Smooth muscle cell (in vitro differentiated cells): ENCODE measurements at regions not wholly inside any gene's neighbourhood (a gene's known extent, or its start where the extent isn't known, plus 50 kb on each side); places are given as distances from the start of the nearest gene placed in this dataset.

Source experiments
- DNase-seq: peaks from one replicate; lab custom pipeline; 2025; ENCODE audit not compliant: unreplicated experiment; lab: John Stamatoyannopoulos, UW
- H2AFZ ChIP-seq: fragments of 200-600 bp; sonication (generic); 2 replicates; pipeline ENCODE4 v1.6.0; 2016; ENCODE audit warnings: antibody characterized with exemption, low read depth, mild to moderate bottlenecking
- H3F3A ChIP-seq: fragments of 200-600 bp; sonication (generic); 2 replicates; pipeline ENCODE4 v1.6.0; 2017; ENCODE audit warnings: antibody characterized with exemption, low read depth
- H3K27ac ChIP-seq: fragments of 200-600 bp; sonication (generic); 2 replicates; pipeline ENCODE4 v1.5.1; 2016; ENCODE audit warnings: low read depth, mild to moderate bottlenecking
- H3K27me3 ChIP-seq: fragments of 200-600 bp; sonication (generic); 2 replicates; pipeline ENCODE4 v1.6.1; 2016; ENCODE audit warnings: low read depth, mild to moderate bottlenecking
- H3K36me3 ChIP-seq: fragments of 200-600 bp; sonication (generic); 2 replicates; pipeline ENCODE4 v1.5.1; 2016; ENCODE audit warnings: low read depth
- H3K4me1 ChIP-seq: fragments of 200-600 bp; sonication (generic); 2 replicates; pipeline ENCODE4 v1.5.1; 2016; ENCODE audit warnings: low read depth
- H3K4me2 ChIP-seq: fragments of 200-600 bp; sonication (generic); 2 replicates; pipeline ENCODE4 v1.6.0; 2016; ENCODE audit warnings: mild to moderate bottlenecking
- H3K4me3 ChIP-seq: fragments of 200-600 bp; sonication (generic); 2 replicates; pipeline ENCODE4 v1.5.1; 2016; ENCODE audit warnings: mild to moderate bottlenecking
- H3K79me2 ChIP-seq: fragments of 200-600 bp; sonication (generic); 2 replicates; pipeline ENCODE4 v1.6.0; 2016; ENCODE audit warnings: low read depth, mild to moderate bottlenecking
- H3K9ac ChIP-seq: fragments of 200-600 bp; sonication (generic); 2 replicates; pipeline ENCODE4 v1.6.0; 2016; ENCODE audit warnings: low read depth
- H3K9me3 ChIP-seq: fragments of 200-600 bp; sonication (generic); replicated peaks from 2 replicates; pipeline ENCODE4 v1.5.1; 2016; ENCODE audit warnings: low read depth
- H4K20me1 ChIP-seq: fragments of 200-600 bp; sonication (generic); 2 replicates; pipeline ENCODE4 v1.6.0; 2016; ENCODE audit warnings: low read depth
- CTCF ChIP-seq: fragments of 200-600 bp; sonication (generic); IDR thresholded peaks from 2 replicates; pipeline ENCODE4 v1.5.1; 2017; ENCODE audit warnings: borderline replicate concordance, mild to moderate bottlenecking, antibody characterized with exemption; ENCODE audit not compliant: insufficient read depth, poor library complexity, severe bottlenecking
- WGBS: methylation state at CpG from one replicate; pipeline ENCODE4 v1.1.7; 2016; ENCODE audit warnings: low lambda C conversion rate; 5-methylcytosine and 5-hydroxymethylcytosine counted together

- Histone ChIP-seq H3K4me3 (no peak overlapping the region), H3F3A (no peaks in the 10 kb centered on the region), H3K27me3 (no peaks in the 10 kb centered on the region), H3K4me1 (no peaks in the 10 kb centered on the region), H2AFZ (no peak overlapping the region), H3K36me3 (no peaks in the 10 kb centered on the region), H4K20me1 (no peaks in the 10 kb centered on the region), H3K79me2 (no peaks in the 10 kb centered on the region), H3K4me2 (no peak overlapping the region), H3K9me3 (no peaks in the 10 kb centered on the region), H3K9ac (no peak overlapping the region), H3K27ac (no peak overlapping the region)
- WGBS: 86% methylated on average over 4 of the region's 4 CpGs
- DNase-seq: no peak
- TF ChIP-seq CTCF: no peak
These were observed 472.1 kb downstream of the NLGN4X start for GRCh38 chrX:5756616-5757015.

GRCh38 chrX:5753291-5753690 is 475.4 kb downstream of the NLGN4X start:
- WGBS: 74% methylated on average over 4 of the region's 4 CpGs
- no peaks in the 10 kb centered on the region for H3K9me3 ChIP-seq
- no peak overlapping the region for H3K9ac ChIP-seq
- no peak overlapping the region for H2AFZ ChIP-seq
- H3F3A ChIP-seq: no peaks in the 10 kb centered on the region
- H3K4me2 ChIP-seq: no peak overlapping the region
- DNase-seq: no peak
- TF ChIP-seq CTCF: no peak
- no peak overlapping the region for H3K4me3 ChIP-seq
- H3K27me3 ChIP-seq: no peaks in the 10 kb centered on the region
- no peak overlapping the region for H3K27ac ChIP-seq
- H3K36me3 ChIP-seq: no peaks in the 10 kb centered on the region
- no peaks in the 10 kb centered on the region for H3K79me2 ChIP-seq
- H4K20me1 ChIP-seq: no peaks in the 10 kb centered on the region
- H3K4me1 ChIP-seq: no peaks in the 10 kb centered on the region

- H3K36me3 ChIP-seq: no peaks in the 10 kb centered on the region
- no peaks in the 10 kb centered on the region for H3K27me3 ChIP-seq
- no peaks in the 10 kb centered on the region for H3F3A ChIP-seq
- TF ChIP-seq CTCF: no peak
- no peaks in the 10 kb centered on the region for H3K79me2 ChIP-seq
- no peak overlapping the region for H3K4me3 ChIP-seq
- no peak overlapping the region for H2AFZ ChIP-seq
- no peaks in the 10 kb centered on the region for H3K4me1 ChIP-seq
- H3K9me3 ChIP-seq: no peaks in the 10 kb centered on the region
- no peaks in the 10 kb centered on the region for H4K20me1 ChIP-seq
- H3K9ac ChIP-seq: no peak overlapping the region
- no peak overlapping the region for H3K4me2 ChIP-seq
- WGBS: 68% methylated on average over 1 of the region's 1 CpG
- H3K27ac ChIP-seq: no peak overlapping the region
- DNase-seq: no peak
These were observed 475.8 kb downstream of the NLGN4X start for GRCh38 chrX:5752831-5753230.

- 93% methylated on average over 9 of the region's 9 CpGs for WGBS
- no peak overlapping the region for H3K9ac ChIP-seq
- H3K27me3 ChIP-seq: no peaks in the 10 kb centered on the region
- H3K36me3 ChIP-seq: no peaks in the 10 kb centered on the region
- H4K20me1 ChIP-seq: no peaks in the 10 kb centered on the region
- no peak overlapping the region for H3K27ac ChIP-seq
- no peak overlapping the region for H3K4me2 ChIP-seq
- no peak for DNase-seq
- H3K79me2 ChIP-seq: no peaks in the 10 kb centered on the region
- H3F3A ChIP-seq: no peaks in the 10 kb centered on the region
- H3K9me3 ChIP-seq: no peaks in the 10 kb centered on the region
- TF ChIP-seq CTCF: no peak
- no peaks in the 10 kb centered on the region for H3K4me1 ChIP-seq
- no peak overlapping the region for H3K4me3 ChIP-seq
- H2AFZ ChIP-seq: no peak overlapping the region
These were observed 480.0 kb downstream of the NLGN4X start for GRCh38 chrX:5748586-5749150.
